ENCODE measurements at regions not wholly inside any gene's neighbourhood (a gene's known extent, or its start where the extent isn't known, plus 50 kb on each side); places are given as distances from the start of the nearest gene placed in this dataset.

DNA sequence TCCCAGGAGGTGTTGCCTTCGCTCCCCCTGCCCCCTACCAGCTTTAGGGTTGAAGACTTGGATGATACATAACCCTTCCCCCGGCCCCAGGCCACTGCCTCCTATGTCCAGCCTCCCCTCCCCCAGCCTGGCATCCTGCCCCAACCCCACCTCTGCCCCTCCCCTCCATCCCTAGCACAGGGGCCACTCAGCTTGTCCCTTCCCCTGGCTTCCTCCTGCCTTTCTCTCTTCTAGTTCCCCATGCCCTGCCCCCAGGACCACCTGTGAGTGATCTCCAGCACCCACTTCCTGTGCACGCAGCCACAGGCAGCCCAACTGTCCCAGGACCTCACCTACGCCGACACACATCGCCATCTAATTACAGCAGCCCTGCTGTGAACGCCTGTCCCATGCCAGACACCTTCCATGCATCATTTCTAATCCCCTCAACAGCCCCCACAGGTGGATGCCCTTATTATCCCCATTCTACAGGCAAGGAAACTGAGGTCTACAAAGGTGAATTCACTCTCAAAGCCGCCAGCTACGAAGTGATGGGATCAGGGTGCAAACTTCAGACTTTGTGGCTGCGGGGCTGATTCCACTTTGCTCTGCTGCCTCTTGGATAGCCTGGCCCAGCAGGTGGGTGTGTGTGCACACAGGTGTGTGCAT lies 82.4 kb upstream of the CHST15 start:
- TF ChIP-seq CTCF (IDR thresholded peaks at IDR 0.05) (no peak), EP300 (IDR thresholded peaks at IDR 0.05) (no peak), POLR2A (IDR thresholded peaks at IDR 0.05) (no peak)
